HS-27A (cell line): ENCODE measurements at regions not wholly inside any gene's neighbourhood (a gene's known extent, or its start where the extent isn't known, plus 50 kb on each side); places are given as distances from the start of the nearest gene placed in this dataset.
"Not testable (repeated sequence)": the region's sequence is repeated elsewhere in the genome, so short reads cannot be mapped to it uniquely, and the experiment has no call there.

ENCODE experiments used
- DNase-seq: peaks from one replicate; pipeline ENCODE4 v3.0.0-alpha.2; 2012; ENCODE audit warnings: low read depth, missing footprints

DNA sequence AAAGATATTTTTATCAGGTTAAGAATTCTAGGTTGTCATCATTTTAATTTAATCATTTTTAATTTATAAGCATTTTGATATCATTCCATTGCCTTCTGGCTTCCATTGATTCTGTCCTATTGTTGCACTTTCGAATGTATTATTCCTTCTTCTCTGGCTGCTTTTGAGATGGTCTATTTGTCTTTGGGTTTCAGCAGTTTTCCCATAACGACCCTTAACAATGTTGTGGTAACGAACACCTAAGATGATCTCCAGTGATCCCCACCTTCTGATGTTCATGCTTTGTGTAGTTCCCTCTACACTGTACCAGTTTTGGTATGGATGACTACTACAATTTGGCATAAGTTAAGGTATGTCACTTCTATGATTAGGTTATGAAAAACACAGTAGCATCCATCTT is 59.9 kb downstream of the MINAR1 start:
- DNase-seq = no peak

DNA sequence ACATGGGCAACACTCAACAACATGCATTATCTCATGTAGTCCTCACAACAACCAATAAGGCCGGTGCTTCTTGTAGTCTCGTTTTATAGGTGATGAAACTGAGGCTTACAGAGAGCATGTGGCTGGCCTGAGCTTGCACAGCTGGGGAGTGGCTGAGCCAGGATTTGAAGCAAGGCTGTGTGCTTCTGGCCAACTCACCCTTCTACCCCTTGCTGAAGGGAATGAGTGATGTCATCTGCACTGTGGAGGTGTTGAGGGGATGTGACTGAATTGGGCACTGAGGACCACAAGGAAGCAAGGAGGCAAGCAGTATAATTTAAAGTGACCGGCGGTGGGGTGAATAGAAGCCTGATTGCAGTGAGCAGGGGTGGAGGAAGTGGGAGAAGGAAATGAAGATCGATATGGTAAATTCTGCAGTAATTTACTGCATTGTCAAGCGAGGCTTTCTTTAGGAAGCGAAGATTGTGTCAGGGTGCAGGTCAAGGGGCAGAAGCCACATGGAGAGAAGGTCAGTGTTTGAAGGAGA is 62.3 kb downstream of the MINAR1 start:
- DNase-seq = no peak

DNA sequence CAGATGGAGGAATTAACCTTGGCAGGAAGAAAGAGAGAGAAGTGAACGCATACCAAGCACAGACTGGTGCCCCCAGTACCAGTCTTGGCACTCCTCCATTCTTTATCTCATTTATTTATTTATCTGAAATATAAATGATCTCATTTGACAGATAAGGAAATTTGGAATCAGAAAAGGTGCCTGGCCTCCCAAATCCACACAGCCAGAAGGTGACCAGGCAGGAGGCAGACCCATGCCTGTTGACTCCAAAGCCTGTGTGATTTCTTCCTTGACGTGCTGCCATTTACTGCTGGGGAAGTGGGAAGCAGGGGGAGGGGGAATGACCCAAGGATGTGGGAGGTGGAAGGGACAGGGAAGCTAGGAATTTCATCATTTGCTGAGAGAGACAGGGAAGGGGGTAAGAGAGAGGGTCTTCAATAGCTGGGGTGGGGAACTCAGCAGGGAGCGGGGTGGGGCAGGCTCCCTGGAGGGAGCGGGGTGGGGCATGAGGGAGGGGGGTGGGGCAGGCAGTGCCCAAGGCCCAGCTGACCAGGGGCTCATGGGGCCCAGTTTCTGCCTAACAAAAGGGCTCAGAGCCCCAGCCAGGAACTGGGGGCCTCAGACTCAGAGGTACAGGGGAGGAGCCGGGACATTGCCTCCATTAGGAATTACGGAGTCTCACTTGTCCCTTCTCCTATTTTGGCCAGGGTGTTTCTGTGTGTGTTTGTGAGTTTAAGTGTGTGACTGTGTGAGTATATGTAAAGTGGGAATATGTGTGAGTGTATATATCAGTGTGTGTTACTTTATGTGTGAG is 63.0 kb downstream of the MINAR1 start:
- no peak for DNase-seq

DNA sequence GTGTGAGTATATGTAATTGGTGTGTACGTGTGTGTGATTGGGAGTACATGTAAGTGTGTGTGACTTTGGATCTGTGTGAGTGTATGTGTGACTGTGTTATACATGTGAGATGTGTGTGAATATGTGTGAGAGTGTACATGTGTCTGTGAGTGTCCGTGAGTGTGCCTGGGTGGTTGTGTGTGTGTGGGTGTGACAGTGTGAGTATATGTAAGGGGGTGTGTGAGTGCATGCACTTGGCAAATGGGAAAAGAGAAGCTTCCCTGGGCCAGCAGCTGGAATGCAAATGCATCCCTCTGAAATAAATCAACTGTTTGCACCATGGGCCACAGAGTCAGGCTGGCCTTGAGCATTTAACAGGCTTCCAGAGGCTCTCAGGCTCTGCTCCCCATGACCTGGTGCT is 63.6 kb downstream of the MINAR1 start:
- no peak for DNase-seq

DNA sequence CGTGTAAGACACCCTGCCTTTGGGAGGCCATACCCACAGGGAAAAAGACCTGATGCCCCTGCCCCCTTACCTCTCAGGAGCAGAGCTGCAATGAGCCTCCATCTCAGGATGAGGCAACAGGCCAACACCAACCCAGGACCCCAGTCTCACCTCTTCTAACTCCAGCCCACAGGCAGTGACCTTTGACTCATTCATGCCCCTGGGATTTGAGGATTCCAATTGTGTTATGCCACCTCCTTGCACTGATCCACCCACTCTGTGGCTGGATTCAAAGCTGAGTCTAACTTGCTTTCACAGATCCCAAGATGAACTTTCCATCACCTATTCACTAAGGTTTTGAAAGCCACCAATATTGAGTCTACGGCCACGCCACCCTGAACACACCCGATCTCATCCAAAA is 64.7 kb downstream of the MINAR1 start:
- DNase-seq = no peak

DNA sequence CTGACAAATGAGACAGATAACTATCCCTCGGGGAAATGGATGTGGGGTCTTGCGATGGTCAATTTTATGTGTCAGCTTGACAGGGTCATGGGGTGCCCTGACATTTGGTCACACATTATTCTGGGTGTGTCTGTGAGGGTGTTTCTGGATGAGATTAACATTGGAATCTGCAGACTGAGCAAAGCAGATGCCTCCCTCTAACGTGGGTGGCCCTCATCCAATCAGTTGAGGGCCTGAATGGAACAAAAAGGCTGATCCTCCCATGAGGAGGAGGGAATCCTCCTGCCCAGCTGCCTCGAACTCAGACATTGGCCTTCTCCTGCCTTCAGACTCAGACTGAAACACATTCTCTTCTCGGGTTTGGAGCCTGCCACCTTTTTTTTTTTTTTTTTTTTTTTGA is 69.0 kb downstream of the MINAR1 start:
- DNase-seq = no peak

DNA sequence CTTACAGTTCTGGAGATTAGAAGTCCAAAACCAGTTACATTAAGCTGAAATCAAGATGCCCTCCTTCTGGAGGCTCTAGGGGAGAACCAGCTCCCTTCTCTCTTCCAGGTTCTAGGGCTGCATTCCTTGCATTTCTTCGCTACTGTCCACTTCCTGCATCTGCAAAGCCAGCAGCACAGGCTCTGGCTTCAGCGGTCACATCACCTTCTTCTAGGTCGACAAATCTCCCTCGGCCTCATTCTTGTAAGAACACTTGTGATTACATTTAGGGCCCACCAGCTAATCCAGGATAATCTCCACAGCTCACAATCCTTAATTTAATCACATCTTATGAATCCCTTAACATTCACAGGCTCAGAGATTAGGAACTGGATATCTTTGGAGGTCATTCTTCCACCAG is 73.8 kb downstream of the MINAR1 start:
- no peak for DNase-seq

DNA sequence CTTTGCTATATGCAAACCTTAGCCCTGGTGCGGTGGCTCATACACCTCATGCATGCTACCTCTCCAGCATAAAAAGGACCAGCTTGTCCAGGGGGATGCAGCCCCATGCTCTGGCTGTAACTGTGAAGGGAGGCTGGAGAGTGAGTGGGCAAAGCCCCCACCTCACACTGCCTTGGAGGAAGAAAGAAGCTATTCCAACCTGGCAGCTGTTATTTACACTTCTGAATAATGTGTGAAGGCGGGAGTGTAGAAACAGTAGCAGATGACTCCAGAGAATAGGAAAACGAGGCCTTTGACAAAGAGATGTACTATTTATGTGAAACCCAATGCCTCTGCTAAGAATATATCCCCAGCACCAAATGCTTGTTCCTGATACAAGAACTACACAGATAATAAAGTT is 80.7 kb downstream of the MINAR1 start:
- not testable (repeated sequence) for DNase-seq

DNA sequence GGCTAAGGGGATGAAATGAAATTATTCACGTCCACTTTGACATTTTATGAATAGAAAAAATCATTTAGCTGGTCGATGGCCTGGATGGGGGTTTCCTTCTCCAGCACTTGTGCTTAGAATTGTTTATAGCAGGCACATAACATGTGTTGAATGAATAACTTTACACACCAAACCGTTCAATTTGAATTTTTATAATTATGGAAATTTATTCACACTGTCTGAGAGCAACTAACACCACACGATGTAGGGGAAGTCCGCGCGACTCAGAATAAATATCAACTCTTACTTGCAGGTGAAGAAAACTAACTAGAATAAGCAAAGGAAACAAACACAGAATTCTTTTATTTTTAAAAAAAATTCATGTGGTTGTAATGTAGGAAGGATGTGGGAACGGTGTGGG is 81.3 kb downstream of the MINAR1 start:
- DNase-seq = no peak

DNA sequence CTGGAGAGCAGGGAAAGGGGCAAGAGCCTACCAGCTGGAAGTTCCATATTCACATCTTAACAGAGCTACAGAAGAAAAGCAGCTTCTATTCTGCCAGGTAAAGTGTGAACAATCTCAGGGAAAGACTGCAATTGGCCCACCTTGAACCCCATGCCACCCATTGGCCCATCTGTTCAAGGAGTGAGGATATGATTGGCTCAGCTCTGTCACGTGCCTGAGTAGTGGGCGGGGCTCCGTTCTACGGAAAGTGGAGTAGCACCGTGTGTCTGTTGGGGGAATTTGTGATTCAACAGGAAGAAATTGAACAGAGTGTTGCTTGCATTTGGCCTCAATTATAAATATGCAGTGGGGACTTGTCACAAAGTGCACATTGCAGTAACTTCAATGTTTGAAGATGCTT is 81.8 kb downstream of the MINAR1 start:
- no peak for DNase-seq

DNA sequence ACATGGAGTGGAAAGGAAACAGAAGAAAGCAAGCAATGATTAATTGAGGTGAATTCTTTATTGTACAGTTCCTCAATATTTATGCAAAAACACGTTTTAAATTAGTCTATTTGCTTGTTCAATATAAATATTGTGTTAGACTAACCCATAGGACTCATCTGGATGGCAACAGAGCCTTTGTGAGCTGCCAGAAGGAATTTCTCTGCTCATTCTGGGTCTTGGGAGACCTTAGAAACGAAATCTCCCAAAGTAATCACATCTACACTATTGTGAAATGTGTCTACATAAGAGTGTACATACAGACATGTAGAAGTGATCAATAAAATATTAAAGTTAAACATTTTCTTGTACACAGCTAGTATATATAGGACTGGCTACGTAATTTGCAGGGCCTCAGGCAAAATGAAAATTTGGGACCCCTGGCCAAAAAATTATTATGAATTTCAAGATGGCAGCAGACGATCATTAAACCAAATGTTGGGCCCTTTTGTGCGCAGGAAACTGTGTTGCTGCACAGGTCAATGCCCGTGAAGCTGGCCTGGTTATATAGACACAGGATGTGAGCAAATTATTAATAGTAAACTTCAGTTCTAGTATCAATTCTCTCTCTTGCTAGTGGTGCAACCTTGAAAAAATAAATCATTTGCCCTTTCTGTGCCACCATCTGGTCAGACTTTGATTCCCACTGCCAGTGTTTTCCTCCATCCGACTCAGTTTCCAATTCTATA is 83.3 kb downstream of the MINAR1 start:
- DNase-seq = no peak

DNA sequence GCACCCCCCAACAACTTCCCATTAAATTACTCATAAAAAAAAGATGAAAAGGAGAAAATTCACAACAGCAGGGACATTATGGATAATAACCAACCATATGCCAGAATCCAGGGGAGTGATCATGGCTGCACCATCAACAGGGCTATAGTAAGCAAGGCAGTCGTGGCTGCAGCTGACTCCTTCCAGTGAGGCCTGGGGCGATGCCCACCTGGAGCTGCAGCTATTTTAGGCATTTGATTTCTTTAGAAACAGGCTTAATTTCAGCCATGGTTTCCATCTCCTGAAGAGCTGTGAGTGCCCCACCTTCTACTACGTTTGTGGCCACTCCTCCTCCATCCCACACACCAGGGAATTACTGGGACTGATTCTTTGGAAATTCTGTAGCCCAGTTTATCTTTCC is 84.0 kb downstream of the MINAR1 start:
- DNase-seq = no peak

DNA sequence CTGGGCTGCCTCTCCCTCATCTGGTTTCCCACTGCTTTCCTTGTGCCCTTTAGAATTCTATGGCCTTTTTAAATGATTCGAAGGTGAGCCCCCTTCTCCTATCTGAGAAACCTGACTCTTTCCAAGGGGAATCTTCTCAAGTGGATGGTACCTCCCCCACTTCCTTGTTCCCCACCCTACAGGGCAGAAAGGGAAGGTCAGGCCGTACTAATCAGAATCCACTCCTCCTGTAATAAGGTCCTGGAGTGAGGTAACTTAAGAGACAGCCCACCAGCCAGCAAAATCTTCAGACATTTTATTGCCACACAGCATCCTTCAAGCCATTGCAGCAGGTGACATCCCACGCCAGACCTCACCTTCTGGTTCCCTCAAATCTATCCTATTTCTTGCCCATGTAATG is 84.5 kb downstream of the MINAR1 start:
- DNase-seq = no peak

DNA sequence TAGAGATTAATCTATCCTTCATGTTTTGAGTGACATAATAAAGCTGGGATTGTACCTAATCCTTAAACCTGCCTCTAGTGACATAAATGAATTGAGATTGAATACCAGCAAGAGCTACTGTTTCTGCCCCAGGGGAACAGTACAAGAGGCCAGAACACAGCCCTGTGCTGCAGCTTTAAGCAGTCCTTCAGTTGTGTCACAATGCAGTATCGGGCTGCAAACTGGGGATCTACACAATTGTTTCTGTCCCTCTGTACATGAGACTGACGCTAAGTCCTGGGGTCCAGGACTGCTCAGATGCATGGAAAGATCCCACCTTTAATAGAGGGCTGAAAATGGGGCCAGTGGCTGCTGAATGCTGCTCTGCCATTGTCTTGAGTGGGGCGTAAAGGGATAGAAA is 87.5 kb downstream of the MINAR1 start:
- no peak for DNase-seq

DNA sequence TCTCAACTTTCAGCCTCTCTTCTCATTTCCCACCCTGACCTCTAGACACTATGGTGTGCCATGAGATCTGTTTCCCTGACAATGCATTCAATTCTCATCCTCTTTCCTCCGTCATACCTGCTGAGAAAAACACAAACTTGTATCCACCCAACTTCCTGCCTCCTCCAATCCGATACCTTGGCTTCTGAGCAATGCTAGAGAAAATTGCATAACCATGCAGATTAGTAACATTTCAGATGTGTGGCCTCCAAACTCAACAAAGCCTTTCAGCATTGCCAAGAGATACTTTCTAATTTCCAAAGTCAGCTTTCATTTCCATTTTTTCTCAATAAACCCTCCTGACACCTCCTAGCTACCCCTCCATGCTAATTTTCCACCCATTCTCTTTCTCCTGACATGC is 88.5 kb downstream of the MINAR1 start:
- no peak for DNase-seq

DNA sequence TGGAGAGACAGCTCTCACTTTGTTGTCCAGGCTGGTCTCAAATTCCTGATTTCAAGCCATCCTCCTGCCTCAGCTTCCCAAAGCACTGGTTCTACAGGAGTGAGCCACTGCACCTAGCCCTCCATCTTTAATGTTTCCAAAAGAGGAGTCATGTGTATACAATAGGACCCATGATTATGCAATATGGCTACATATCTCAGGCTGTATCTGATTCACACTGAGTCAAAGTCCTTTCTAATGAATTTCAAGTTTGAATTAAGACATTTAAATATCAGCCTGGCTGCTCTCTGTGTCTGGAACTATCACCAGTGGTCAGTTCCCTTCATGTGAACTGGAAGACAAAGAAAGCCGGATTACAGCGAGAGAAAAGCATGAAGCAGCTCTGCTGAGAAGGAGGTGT is 90.5 kb downstream of the MINAR1 start:
- DNase-seq = no peak

DNA sequence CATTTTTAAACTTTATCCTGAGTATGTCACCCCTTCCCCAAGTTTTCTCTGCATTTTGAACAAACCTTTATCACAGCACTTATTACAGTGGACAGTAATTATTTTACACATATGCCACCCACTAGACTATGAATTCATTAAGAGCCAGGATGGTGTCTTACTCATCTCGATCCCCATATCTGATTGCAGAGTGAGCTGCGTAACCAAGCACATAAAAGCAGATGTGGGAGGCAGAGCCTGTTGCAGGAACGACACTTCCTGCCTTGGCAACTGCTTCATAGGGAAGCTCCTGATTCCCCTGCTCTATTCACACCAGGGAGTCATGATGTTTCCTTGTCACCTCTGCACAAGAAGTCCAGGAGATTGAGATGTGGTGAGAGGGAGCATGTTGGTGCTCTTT is 91.1 kb downstream of the MINAR1 start:
- no peak for DNase-seq

DNA sequence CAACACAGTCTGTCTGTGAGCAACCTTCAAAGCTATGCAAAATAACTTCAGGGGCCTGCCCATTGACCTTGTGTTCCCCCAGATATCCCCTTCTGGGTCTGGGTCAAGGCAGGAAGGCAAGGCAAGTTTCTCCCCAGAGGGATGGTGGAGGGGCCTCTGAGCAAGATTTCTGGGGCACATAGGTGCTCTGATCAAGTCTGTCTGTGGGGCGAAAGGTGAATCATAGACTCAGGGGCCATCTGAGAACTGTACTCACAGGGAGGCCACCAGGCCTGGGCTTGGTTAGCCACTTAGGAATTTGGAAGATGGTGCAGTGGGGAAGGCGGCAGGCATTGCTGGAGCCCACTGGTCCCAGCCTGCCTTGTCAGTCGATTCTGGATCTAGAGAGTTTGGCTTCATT is 92.4 kb downstream of the MINAR1 start:
- DNase-seq = no peak

DNA sequence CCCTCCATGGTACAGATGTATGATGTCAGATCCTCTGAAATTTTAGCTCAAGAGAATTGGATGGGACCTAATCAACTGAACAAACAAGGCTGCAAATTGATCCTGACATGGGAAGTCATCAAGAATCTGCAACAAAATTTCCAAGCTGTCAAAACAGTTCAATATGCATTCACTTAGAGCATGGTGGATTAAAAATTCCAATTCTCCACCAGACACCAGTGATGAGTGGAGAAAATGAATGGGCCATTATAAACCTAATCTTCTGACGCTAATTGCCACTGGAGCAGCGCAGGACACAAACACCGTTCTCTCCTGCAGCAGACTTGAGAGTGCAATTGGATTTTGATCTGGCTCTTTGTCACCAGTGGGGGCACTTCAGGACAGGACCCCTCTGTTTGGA is 94.2 kb downstream of the MINAR1 start:
- DNase-seq = no peak

DNA sequence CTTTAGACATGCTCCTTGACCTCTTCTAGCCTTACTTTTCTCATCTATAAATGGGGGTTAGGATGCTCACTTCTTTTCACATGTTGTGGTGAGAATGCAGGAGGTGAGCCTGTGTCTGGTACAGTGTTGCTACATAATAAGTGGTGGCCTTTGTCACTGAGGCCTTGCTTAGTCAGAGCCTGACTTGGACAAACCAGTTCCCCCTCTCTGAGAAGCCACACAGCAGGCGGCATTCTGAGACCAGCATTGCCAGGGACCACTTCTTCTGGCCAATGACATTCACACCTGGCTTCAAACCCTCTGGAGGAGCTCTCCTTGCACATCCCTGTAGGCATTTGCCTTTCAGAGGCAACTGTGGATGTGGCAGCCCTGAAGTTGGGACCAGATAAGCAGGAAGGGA is 95.7 kb downstream of the MINAR1 start:
- DNase-seq = no peak

DNA sequence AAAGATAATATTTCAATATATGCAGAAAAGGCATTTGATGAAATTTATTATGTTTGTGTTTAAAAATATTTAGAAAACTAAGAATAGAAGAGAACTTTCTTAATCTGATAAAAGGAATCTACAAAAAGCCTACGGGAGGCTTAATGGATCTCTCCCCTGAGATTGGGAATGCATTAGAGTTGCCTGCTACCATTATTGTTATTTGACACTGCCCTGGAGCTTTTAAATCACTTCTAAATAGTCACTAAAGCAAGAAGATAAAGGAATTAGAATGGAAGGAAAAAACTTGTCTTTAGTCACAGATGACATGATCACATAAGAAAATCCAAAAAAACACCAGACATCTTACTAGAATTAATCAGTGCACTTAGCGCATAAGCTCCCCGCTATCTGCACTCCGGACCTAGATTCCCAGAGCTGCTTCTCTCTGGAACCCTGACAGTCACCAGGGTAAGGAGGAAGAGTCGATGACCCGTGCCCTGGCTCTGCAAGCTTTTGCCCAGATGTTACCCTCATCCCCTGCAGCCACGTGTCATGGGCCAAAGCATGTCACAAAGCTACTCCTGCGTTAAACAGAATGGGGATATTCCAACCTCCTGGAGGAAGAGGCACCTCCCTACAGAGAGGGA is 97.1 kb downstream of the MINAR1 start:
- DNase-seq = no peak

DNA sequence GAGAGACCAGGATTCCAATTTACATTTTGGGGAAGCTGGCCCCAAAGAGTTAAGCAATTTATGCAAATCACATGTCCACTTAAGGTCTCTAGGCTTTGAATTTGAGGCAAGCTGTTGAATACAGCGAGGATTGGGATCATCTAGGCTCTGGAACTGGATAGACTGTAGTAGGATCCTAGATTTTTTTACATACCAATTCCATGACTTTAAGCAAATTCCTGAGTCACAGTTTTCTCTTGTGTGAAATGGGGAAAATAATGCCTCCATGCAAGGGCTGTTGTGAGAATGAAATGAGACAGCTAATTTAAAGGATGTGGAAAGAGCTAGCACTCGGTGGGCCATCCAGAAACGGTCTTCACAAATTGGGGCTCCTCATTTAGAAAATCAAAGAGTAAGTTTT is 103.4 kb downstream of the MINAR1 start:
- no peak for DNase-seq

DNA sequence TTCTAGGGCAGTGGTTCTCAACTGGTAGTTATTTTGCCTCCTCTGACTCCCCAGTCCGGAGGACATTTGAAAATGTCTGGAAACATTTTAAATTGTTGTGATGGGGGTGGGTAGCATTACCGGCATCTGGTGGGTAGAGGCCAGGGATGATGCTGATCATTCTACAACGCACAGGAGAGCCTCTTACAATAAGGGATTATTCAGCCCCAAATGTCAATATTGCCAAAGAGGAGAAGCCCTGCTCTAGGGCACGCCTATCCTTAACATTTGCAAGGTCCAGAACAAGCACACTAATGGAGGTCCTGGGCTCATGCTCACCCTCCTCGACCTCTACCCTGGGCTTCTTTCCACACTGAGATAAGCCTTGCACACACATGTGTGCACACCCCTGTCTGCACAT is 106.4 kb downstream of the MINAR1 start:
- DNase-seq = no peak
